Small intestine (tissue), 7 donors: ENCODE measurements at regions not wholly inside any gene's neighbourhood (a gene's known extent, or its start where the extent isn't known, plus 50 kb on each side); places are given as distances from the start of the nearest gene placed in this dataset.
"Not testable (repeated sequence)": the region's sequence is repeated elsewhere in the genome, so short reads cannot be mapped to it uniquely, and the experiment has no call there.

Source experiments
- DNase-seq, 2 donors: peaks; one replicate each; pipeline versions ENCODE4 v3.0.0 to v3.0.0-alpha.2; 2013
- FAIRE-seq: peaks from 2 replicates; lab custom pipeline; 2012; peaks lifted over from hg19 to GRCh38; lab: Jason Lieb, UNC
- H3K27ac ChIP-seq, 3 donors: one replicate each; pipeline ENCODE4 v1.5.1; 2013; ENCODE audit warnings: low read length in 2 of 3, mild to moderate bottlenecking in 2 of 3, control low read depth in 1 of 3, inconsistent platforms in 1 of 3, low read depth in 1 of 3, moderate library complexity in 1 of 3
- H3K27me3 ChIP-seq, 3 donors: one replicate each; pipeline ENCODE4 v1.6.1; 2013; ENCODE audit warnings: low read length in 3 of 3, inconsistent platforms in 1 of 3; ENCODE audit not compliant: control insufficient read depth in 3 of 3, insufficient read depth in 3 of 3
- H3K36me3 ChIP-seq, 3 donors: one replicate each; pipeline ENCODE4 v1.6.1; 2013; ENCODE audit warnings: low read length in 3 of 3, inconsistent platforms in 1 of 3, low read depth in 1 of 3, mild to moderate bottlenecking in 1 of 3, moderate library complexity in 1 of 3; ENCODE audit not compliant: control insufficient read depth in 3 of 3, insufficient read depth in 2 of 3
- H3K4me1 ChIP-seq, 3 donors: one replicate each; pipeline ENCODE4 v1.6.1; 2013; ENCODE audit warnings: low read length in 2 of 3, inconsistent platforms in 1 of 3, low read depth in 1 of 3, mild to moderate bottlenecking in 1 of 3, moderate library complexity in 1 of 3; ENCODE audit not compliant: control insufficient read depth in 3 of 3, insufficient read depth in 2 of 3
- H3K4me3 ChIP-seq, 3 donors: one replicate each; pipeline ENCODE4 v1.5.1; 2013; ENCODE audit warnings: low read length in 3 of 3, control low read depth in 1 of 3, inconsistent platforms in 1 of 3, low read depth in 1 of 3, mild to moderate bottlenecking in 1 of 3, moderate library complexity in 1 of 3
- H3K9me3 ChIP-seq, 2 donors: one replicate each; pipeline ENCODE4 v1.6.1; 2013; ENCODE audit warnings: low read depth in 1 of 2, low read length in 1 of 2; ENCODE audit not compliant: control insufficient read depth in 2 of 2, insufficient read depth in 1 of 2
- WGBS, 3 donors: extraction: QIAGEN DNeasy Blood & Tissue Kit; methylation state at CpG; one replicate each; pipeline ENCODE4 v1.1.7; 2013; 5-methylcytosine and 5-hydroxymethylcytosine counted together
- donor health status: healthy with polysubstance abuse.
- donor health status: control.
- donor health status: control.
- donor health status: Bipolar disorder and iron deficiency.
- donor health status: healthy.

- Histone ChIP-seq H3K36me3 (no peaks in the 10 kb centered on the region), H3K4me1 (no peaks in the 10 kb centered on the region), H3K27me3 (no peaks in the 10 kb centered on the region), H3K4me3 (no peak overlapping the region), H3K9me3 (no peaks in the 10 kb centered on the region), H3K27ac (no peak overlapping the region)
- 73 to 92% (median 82%) methylated on average over 1 of the region's 1 CpG for WGBS, 3 donors
- no peak for DNase-seq
- FAIRE-seq = no peak
Observed at GRCh38 chr7:20083781-20084180, 133.4 kb downstream of the MACC1 start.

GRCh38 chr7:20079080-20079479 is 138.1 kb downstream of the MACC1 start:
- Histone ChIP-seq H3K27ac (no peak overlapping the region), H3K36me3 (no peaks in the 10 kb centered on the region), H3K9me3 (no peaks in the 10 kb centered on the region), H3K4me1 (no peaks in the 10 kb centered on the region), H3K27me3 (no peaks in the 10 kb centered on the region), H3K4me3 (no peak overlapping the region)
- no peak for FAIRE-seq
- DNase-seq = no peak

DNA sequence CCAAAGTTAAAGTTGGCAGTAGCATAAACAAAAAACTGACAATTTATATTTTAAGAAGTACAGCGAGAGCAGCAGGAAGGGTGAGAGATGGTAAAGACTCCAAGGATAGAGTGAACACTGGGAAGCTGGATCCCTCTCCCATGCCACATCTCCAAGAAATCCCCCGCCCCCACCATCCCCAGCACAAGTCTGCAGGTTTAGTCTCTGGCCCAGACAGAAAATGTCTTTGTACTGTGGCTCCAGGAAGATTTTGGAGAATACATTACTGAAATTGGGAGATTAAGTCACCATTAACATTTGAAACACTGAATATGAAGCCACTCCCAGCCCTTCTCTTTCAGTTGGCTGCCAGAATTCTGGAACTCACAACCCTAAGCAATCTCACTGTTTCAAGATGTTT is 140.3 kb downstream of the MACC1 start:
- FAIRE-seq (no peak), DNase-seq (no peak)
- H3K9me3 ChIP-seq = no peaks in the 10 kb centered on the region
- no peaks in the 10 kb centered on the region for H3K36me3 ChIP-seq
- no peaks in the 10 kb centered on the region for H3K27me3 ChIP-seq
- H3K27ac ChIP-seq = peak overlapping the region in 1 of 3 donors; percentile 34
- 75 to 98% (median 90%) methylated on average over 2 of the region's 2 CpGs for WGBS, 3 donors
- no peaks in the 10 kb centered on the region for H3K4me1 ChIP-seq
- H3K4me3 ChIP-seq = no peak overlapping the region

DNA sequence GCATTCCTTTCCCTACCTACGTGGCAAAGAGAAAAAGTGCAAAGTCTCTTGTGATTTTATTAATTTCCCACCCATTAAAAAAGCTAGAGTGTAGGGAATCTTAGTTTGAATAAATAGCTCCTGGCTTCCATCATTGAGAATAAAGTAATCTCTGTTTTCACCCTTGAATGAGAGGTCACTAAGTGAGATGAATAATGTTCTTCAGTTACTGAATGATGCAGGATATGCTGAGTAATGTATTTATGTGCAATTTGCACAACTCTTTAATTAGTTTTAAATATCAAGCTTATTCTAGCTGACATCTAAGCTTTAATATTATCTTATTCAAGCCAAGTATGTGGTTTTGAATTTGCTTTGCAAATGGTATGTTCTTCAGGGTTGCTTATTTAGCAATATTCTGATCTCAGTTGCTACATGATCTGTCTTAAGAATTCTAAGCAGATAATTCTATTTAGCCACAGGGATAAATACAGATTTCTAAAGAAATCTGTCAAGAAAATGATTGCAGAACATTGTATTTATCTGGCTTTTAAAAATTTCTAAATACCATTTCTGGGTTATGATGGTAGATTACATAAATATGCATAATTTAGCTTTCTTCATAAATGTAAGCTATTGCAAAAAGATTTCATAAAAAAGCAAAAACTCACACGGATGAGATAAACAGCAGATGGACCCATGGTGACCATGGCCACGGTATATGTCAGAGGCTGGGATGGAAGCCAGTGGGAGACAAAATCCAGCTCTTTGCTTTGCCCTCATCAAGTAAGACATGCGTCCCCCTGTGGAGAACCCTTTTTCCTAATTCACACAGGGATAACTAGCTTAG is 141.0 kb downstream of the MACC1 start:
- no peak for DNase-seq

GRCh38 chr7:20075440-20075839 is 141.7 kb downstream of the MACC1 start:
- Histone ChIP-seq H3K4me1 (no peaks in the 10 kb centered on the region), H3K27me3 (no peaks in the 10 kb centered on the region), H3K9me3 (no peaks in the 10 kb centered on the region), H3K27ac (no peak overlapping the region), H3K36me3 (no peaks in the 10 kb centered on the region), H3K4me3 (no peak overlapping the region)
- no peak for FAIRE-seq
- 93 to 94% (median 93%) methylated on average over 5 of the region's 5 CpGs for WGBS, 3 donors
- no peak for DNase-seq

More for the DNA sequence above, 141.0 kb downstream of the MACC1 start:
- no peak overlapping the region for H3K27ac ChIP-seq
- H3K4me3 ChIP-seq = no peak overlapping the region
- no peaks in the 10 kb centered on the region for H3K4me1 ChIP-seq
- H3K36me3 ChIP-seq = no peaks in the 10 kb centered on the region
- no peaks in the 10 kb centered on the region for H3K27me3 ChIP-seq
- 61 to 83% (median 65%) methylated on average over 4 of the region's 4 CpGs for WGBS, 3 donors
- no peak for FAIRE-seq
- no peaks in the 10 kb centered on the region for H3K9me3 ChIP-seq

DNA sequence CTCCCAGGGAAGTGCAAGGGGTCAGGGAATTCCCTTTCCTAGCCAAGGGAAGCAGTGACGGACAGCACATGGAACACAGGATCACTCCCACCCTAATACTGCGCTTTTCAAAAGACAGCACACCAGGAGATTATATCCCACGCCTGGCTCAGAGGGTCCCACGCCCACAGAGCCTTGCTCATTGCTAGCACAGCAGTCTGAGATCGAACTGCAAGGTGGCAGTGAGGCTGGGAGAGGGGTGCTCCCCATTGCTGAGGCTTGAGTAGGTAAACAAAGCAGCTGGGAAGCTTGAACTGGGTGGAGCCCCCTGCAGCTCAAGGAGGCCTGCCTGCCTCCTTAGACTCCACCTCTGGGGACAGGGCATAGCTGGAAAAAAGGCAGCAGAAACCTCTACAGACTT is 149.2 kb downstream of the MACC1 start:
- not testable (repeated sequence) for H3K4me1 ChIP-seq, H3K9me3 ChIP-seq, H3K27ac ChIP-seq, H3K27me3 ChIP-seq, DNase-seq, H3K4me3 ChIP-seq, H3K36me3 ChIP-seq, FAIRE-seq
- WGBS, 3 donors = 82 to 89% (median 85%) methylated on average over 5 of the region's 5 CpGs

DNA sequence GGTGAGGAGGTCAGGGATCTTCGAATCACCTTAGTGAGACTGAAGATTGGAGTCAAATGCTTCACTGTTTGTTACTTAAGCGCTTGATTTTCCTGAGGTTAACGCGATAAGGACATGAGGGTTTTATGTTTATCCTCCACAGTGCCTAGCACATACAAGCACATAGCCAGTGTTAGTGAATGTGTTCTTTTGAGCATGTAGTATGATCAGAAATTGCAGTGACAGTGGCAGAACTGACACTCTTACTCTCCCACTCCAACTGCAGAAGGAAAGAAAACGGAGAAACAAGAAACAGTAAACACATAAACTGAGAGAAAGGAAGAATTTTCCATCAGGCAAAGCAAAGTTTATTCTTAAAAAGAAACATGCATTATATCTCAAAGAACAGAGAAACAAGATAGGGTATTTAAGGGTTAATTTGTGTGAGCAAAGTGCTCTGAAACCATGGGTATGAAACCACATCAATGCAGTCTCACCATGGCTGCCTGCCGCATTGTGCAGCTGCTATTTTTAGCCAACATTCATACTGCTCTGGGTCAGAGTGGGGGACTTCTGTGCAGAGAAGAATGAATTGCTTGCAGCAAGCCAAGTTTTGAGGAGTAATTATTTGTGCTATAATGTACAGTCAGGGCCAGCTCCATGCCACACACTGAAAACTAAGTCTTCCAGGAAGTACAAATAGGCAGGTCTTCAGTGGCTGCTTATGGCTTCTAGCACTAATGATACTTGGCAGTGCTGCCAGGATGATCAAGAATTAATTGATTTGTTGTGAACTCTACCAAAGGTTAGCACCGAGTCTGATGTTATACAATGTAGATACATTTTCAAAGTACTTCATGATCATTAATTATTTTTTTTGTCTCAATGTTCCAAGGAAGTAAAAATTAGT is 152.0 kb downstream of the MACC1 start:
- H3K27ac ChIP-seq = no peak overlapping the region
- H3K27me3 ChIP-seq = no peaks in the 10 kb centered on the region
- H3K36me3 ChIP-seq = no peaks in the 10 kb centered on the region
- no peaks in the 10 kb centered on the region for H3K4me1 ChIP-seq
- DNase-seq (peak in 1 of 2 donors; percentile 8), FAIRE-seq (no peak)
- peaks cover 0 to 10% of the 10 kb centered on the region in 2 donors for H3K9me3 ChIP-seq
- H3K4me3 ChIP-seq = no peak overlapping the region
- 62 to 76% (median 65%) methylated on average over 7 of the region's 7 CpGs for WGBS, 3 donors

- Histone ChIP-seq H3K27me3 (no peaks in the 10 kb centered on the region), H3K9me3 (peaks cover 0 to 10% of the 10 kb centered on the region in 2 donors), H3K27ac (no peak overlapping the region), H3K4me1 (no peaks in the 10 kb centered on the region), H3K36me3 (no peaks in the 10 kb centered on the region), H3K4me3 (no peak overlapping the region)
- DNase-seq = no peak
- no peak for FAIRE-seq
- WGBS, 3 donors = 81 to 83% (median 82%) methylated on average over 5 of the region's 5 CpGs
Observed at GRCh38 chr7:20064181-20064970, 152.8 kb downstream of the MACC1 start.
